Neural cell (in vitro differentiated cells): ENCODE measurements at regions not wholly inside any gene's neighbourhood (a gene's known extent, or its start where the extent isn't known, plus 50 kb on each side); places are given as distances from the start of the nearest gene placed in this dataset.

Experiments
- H2AFZ ChIP-seq: fragments of 200-600, 300-800 bp; sonication (generic), shearing (Covaris generic); 2 replicates; pipeline ENCODE4 v1.6.0; 2014; ENCODE audit warnings: low read depth, mild to moderate bottlenecking, antibody characterized with exemption, low read length, moderate library complexity
- H3F3A ChIP-seq: fragments of 200-600 bp; shearing (Covaris generic); 2 replicates; pipeline ENCODE4 v1.6.1; 2016; ENCODE audit warnings: mild to moderate bottlenecking, moderate library complexity, mixed read lengths, antibody characterized with exemption, low read length; ENCODE audit not compliant: insufficient read depth, poor library complexity, severe bottlenecking
- H3K27ac ChIP-seq: fragments of 200-600, 300-800 bp; sonication (generic), shearing (Covaris generic); 2 replicates; pipeline ENCODE4 v1.5.1; 2014; ENCODE audit warnings: mild to moderate bottlenecking, low read length, moderate library complexity
- H3K27me3 ChIP-seq: fragments of 300-800, 200-600 bp; sonication (generic), shearing (Covaris generic); 2 replicates; pipeline ENCODE4 v1.6.0; 2014; ENCODE audit warnings: mild to moderate bottlenecking, low read depth, low read length, moderate library complexity; ENCODE audit not compliant: insufficient read depth
- H3K36me3 ChIP-seq: fragments of 300-800, 200-600 bp; sonication (generic), shearing (Covaris generic); 2 replicates; pipeline ENCODE4 v1.5.1; 2014; ENCODE audit warnings: mild to moderate bottlenecking, antibody characterized with exemption, low read length, moderate library complexity; ENCODE audit not compliant: insufficient read depth
- H3K4me2 ChIP-seq: fragments of 300-800, 200-600 bp; sonication (generic), shearing (Covaris generic); 2 replicates; pipeline ENCODE4 v1.6.0; 2014; ENCODE audit warnings: mild to moderate bottlenecking, low read length
- H3K4me3 ChIP-seq: fragments of 300-800, 200-600 bp; sonication (generic), shearing (Covaris generic); 2 replicates; pipeline ENCODE4 v1.5.1; 2014; ENCODE audit warnings: mild to moderate bottlenecking, low read length, moderate library complexity
- H3K79me2 ChIP-seq: fragments of 200-600 bp; shearing (Covaris generic); replicated peaks from 2 replicates; pipeline ENCODE4 v1.6.0; 2014; ENCODE audit warnings: mild to moderate bottlenecking, low read length, moderate library complexity; ENCODE audit not compliant: insufficient read depth
- H3K9ac ChIP-seq: fragments of 300-800, 200-600 bp; sonication (generic), shearing (Covaris generic); 2 replicates; pipeline ENCODE4 v1.6.1; 2016; ENCODE audit warnings: mild to moderate bottlenecking, low read length, mixed read lengths
- H3K9me2 ChIP-seq: fragments of 200-600 bp; shearing (Covaris generic); 2 replicates; pipeline ENCODE4 v1.6.1; 2016; ENCODE audit warnings: mild to moderate bottlenecking, low read length, mixed read lengths; ENCODE audit not compliant: insufficient read depth
- H3K9me3 ChIP-seq: fragments of 200-600, 300-800 bp; sonication (generic), shearing (Covaris generic); 2 replicates; pipeline ENCODE4 v1.6.1; 2016; ENCODE audit warnings: mild to moderate bottlenecking, mixed run types, low read length, moderate library complexity, mixed read lengths
- H4K20me1 ChIP-seq: fragments of 200-600 bp; shearing (Covaris generic); 2 replicates; pipeline ENCODE4 v1.6.1; 2016; ENCODE audit warnings: mild to moderate bottlenecking, mixed run types; ENCODE audit not compliant: insufficient read depth
- EP300 ChIP-seq: fragments of 450-650 bp; conservative IDR thresholded peaks from 2 replicates; pipeline ENCODE4 v1.6.1; 2014; ENCODE audit warnings: antibody characterized with exemption, mild to moderate bottlenecking, moderate library complexity; ENCODE audit not compliant: poor library complexity, severe bottlenecking
- EZH2 ChIP-seq: fragments of 200-600, 300-800 bp; shearing (Covaris generic), sonication (generic); IDR thresholded peaks from 2 replicates; pipeline ENCODE4 v1.6.1; 2014; ENCODE audit warnings: antibody characterized with exemption, low read length, borderline replicate concordance, mild to moderate bottlenecking; ENCODE audit not compliant: insufficient read depth, poor library complexity, severe bottlenecking
- MXI1 ChIP-seq: fragments of 450-650 bp; conservative IDR thresholded peaks from 2 replicates; pipeline ENCODE4 v1.6.1; 2014; ENCODE audit warnings: antibody characterized with exemption, mild to moderate bottlenecking; ENCODE audit not compliant: poor library complexity, severe bottlenecking
- POLR2AphosphoS5 ChIP-seq: IDR thresholded peaks from 2 replicates; pipeline ENCODE4 v1.6.1; 2012
- RAD21 ChIP-seq: fragments of 450-650 bp; conservative IDR thresholded peaks from 2 replicates; pipeline ENCODE4 v1.6.1; 2014; ENCODE audit warnings: antibody characterized with exemption, mild to moderate bottlenecking, moderate library complexity
- SMC3 ChIP-seq: fragments of 450-650 bp; conservative IDR thresholded peaks from 2 replicates; pipeline ENCODE4 v1.6.1; 2014; ENCODE audit warnings: antibody characterized with exemption, mild to moderate bottlenecking, moderate library complexity; ENCODE audit not compliant: poor library complexity
- TAF1 ChIP-seq: IDR thresholded peaks from 2 replicates; pipeline ENCODE4 v1.6.1; 2012; ENCODE audit warnings: low read depth
- TF ChIP-seq, protein P1 (sequence below): fragments of 450-650 bp; IDR thresholded peaks from 2 replicates; pipeline ENCODE4 v1.5.1; 2014; ENCODE audit warnings: antibody characterized with exemption, mild to moderate bottlenecking, moderate library complexity; ENCODE audit not compliant: poor library complexity, severe bottlenecking
- TF ChIP-seq, protein P2 (sequence below): IDR thresholded peaks from 2 replicates; pipeline ENCODE4 v1.6.1; 2012; ENCODE audit warnings: borderline replicate concordance

DNA sequence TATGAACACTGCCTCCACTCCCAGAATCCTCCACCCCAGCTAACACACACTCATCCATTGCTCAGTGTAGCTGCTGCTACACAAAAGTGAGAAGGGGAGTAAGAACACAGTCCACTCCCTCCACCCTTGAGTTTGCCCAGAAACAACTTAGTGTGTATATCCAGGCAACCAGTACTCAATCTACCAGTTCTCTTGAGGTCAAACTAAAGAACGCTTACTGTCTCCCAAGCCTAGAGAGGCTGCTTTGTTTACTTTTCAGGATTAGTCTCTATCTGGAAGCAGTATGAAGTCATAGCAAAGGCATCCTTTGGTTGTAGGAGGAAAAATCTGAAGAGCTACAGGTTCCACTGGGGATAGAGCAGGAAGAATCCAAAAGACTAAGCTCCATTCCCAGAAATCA lies 296.3 kb downstream of the KCNN2 start:
- Histone ChIP-seq H3K9ac (no peak overlapping the region), H3K36me3 (no peaks in the 10 kb centered on the region), H2AFZ (no peak overlapping the region), H3K9me2 (no peaks in the 10 kb centered on the region), H3K4me2 (no peak overlapping the region), H4K20me1 (no peaks in the 10 kb centered on the region), H3K9me3 (no peaks in the 10 kb centered on the region), H3K4me3 (no peak overlapping the region), H3K27me3 (no peaks in the 10 kb centered on the region), H3K79me2 (no peaks in the 10 kb centered on the region), H3F3A (no peaks in the 10 kb centered on the region), H3K27ac (no peak overlapping the region)
- TF ChIP-seq, protein P1, sequence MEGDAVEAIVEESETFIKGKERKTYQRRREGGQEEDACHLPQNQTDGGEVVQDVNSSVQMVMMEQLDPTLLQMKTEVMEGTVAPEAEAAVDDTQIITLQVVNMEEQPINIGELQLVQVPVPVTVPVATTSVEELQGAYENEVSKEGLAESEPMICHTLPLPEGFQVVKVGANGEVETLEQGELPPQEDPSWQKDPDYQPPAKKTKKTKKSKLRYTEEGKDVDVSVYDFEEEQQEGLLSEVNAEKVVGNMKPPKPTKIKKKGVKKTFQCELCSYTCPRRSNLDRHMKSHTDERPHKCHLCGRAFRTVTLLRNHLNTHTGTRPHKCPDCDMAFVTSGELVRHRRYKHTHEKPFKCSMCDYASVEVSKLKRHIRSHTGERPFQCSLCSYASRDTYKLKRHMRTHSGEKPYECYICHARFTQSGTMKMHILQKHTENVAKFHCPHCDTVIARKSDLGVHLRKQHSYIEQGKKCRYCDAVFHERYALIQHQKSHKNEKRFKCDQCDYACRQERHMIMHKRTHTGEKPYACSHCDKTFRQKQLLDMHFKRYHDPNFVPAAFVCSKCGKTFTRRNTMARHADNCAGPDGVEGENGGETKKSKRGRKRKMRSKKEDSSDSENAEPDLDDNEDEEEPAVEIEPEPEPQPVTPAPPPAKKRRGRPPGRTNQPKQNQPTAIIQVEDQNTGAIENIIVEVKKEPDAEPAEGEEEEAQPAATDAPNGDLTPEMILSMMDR = no peak
- TF ChIP-seq POLR2AphosphoS5 = no peak
- TF ChIP-seq, protein P2, sequence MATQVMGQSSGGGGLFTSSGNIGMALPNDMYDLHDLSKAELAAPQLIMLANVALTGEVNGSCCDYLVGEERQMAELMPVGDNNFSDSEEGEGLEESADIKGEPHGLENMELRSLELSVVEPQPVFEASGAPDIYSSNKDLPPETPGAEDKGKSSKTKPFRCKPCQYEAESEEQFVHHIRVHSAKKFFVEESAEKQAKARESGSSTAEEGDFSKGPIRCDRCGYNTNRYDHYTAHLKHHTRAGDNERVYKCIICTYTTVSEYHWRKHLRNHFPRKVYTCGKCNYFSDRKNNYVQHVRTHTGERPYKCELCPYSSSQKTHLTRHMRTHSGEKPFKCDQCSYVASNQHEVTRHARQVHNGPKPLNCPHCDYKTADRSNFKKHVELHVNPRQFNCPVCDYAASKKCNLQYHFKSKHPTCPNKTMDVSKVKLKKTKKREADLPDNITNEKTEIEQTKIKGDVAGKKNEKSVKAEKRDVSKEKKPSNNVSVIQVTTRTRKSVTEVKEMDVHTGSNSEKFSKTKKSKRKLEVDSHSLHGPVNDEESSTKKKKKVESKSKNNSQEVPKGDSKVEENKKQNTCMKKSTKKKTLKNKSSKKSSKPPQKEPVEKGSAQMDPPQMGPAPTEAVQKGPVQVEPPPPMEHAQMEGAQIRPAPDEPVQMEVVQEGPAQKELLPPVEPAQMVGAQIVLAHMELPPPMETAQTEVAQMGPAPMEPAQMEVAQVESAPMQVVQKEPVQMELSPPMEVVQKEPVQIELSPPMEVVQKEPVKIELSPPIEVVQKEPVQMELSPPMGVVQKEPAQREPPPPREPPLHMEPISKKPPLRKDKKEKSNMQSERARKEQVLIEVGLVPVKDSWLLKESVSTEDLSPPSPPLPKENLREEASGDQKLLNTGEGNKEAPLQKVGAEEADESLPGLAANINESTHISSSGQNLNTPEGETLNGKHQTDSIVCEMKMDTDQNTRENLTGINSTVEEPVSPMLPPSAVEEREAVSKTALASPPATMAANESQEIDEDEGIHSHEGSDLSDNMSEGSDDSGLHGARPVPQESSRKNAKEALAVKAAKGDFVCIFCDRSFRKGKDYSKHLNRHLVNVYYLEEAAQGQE = no peak
- no peak for TF ChIP-seq RAD21
- TF ChIP-seq MXI1 = no peak
- no peak for TF ChIP-seq TAF1
- TF ChIP-seq EZH2 = no peak
- TF ChIP-seq EP300 = no peak
- no peak for TF ChIP-seq SMC3

DNA sequence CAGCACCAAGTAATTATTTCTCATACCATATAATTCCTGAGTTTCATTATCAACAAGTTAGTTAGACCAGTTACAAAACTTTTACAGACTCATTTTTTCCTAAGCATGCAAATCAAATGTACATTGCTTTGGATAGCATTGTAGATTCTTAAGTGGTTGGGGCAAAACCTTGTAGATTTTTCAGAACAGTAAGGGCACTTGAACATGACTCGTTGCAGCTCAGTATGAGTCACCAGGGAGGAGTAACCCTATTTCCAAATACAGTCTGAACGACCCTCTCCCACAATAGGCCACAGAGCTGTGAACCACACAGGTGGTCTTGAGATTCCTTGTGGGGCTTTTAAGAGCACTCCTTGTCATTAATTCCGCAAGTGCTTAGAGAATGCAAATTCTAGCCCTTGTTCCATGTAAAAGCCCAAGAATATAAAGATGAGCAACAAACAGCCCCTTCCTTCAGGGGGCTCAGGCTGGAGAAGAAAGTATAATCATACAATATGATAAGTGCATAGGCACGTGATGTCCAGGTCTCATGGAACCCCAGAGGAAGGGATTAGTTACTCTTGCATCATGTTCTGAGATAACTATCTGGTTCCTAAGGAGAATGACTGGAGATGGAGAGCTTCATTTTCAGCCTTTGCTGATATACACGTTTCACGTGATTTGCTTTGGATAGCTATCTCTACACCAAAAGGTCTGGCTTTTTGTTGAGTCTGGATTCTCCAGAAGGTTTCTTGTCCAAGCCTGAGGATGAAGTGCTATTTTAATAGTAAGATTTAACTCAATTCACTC lies 295.7 kb downstream of the KCNN2 start:
- no peaks in the 10 kb centered on the region for H3K9me3 ChIP-seq
- no peaks in the 10 kb centered on the region for H3K79me2 ChIP-seq
- no peak overlapping the region for H3K4me2 ChIP-seq
- H4K20me1 ChIP-seq = no peaks in the 10 kb centered on the region
- no peak overlapping the region for H3K27ac ChIP-seq
- H3F3A ChIP-seq = no peaks in the 10 kb centered on the region
- H3K9me2 ChIP-seq = no peaks in the 10 kb centered on the region
- no peaks in the 10 kb centered on the region for H3K36me3 ChIP-seq
- TF ChIP-seq TAF1 = no peak
- no peak for TF ChIP-seq EZH2
- no peak for TF ChIP-seq RAD21
- H3K4me3 ChIP-seq = no peak overlapping the region
- H2AFZ ChIP-seq = no peak overlapping the region
- H3K9ac ChIP-seq = no peak overlapping the region
- no peaks in the 10 kb centered on the region for H3K27me3 ChIP-seq
